Activated T-cell treated with anti-CD3 and anti-CD28 coated beads for 24 hours (primary cell): ENCODE measurements at regions not wholly inside any gene's neighbourhood (a gene's known extent, or its start where the extent isn't known, plus 50 kb on each side); places are given as distances from the start of the nearest gene placed in this dataset.

Experiments
- DNase-seq: peaks from one replicate; pipeline ENCODE4 v3.0.0-alpha.2; 2020; ENCODE audit warnings: low read depth

GRCh38 chr7:79868010-79868409, 266.6 kb upstream of the GNAI1 start:
- no peak for DNase-seq

GRCh38 chr7:79862447-79863210, 272.0 kb upstream of the GNAI1 start:
- no peak for DNase-seq

- no peak for DNase-seq
Observed at GRCh38 chr7:79855172-79855571, 279.5 kb upstream of the GNAI1 start.

GRCh38 chr7:79854621-79855020, 280.0 kb upstream of the GNAI1 start:
- DNase-seq = no peak

GRCh38 chr7:79837915-79838314, 296.7 kb upstream of the GNAI1 start:
- DNase-seq = no peak

GRCh38 chr7:79833616-79834015, 301.0 kb upstream of the GNAI1 start:
- no peak for DNase-seq

GRCh38 chr7:79828866-79829265, 305.8 kb upstream of the GNAI1 start:
- no peak for DNase-seq

GRCh38 chr7:79823246-79823951, 311.2 kb upstream of the GNAI1 start:
- DNase-seq = no peak

- DNase-seq = no peak
Observed at GRCh38 chr7:79822620-79823240, 311.9 kb upstream of the GNAI1 start.

GRCh38 chr7:79820387-79820786, 314.2 kb upstream of the GNAI1 start:
- DNase-seq = no peak

GRCh38 chr7:79810916-79811315, 323.7 kb upstream of the GNAI1 start:
- no peak for DNase-seq

GRCh38 chr7:79806161-79806734, 328.4 kb upstream of the GNAI1 start:
- DNase-seq = no peak

GRCh38 chr7:79790656-79791262, 337.3 kb upstream of the MAGI2 start:
- DNase-seq = no peak

GRCh38 chr7:79789584-79790345, 336.3 kb upstream of the MAGI2 start:
- DNase-seq = no peak

- no peak for DNase-seq
Observed at GRCh38 chr7:79787623-79788022, 334.2 kb upstream of the MAGI2 start.

- no peak for DNase-seq
Observed at GRCh38 chr7:79787096-79787495, 333.6 kb upstream of the MAGI2 start.

- DNase-seq = no peak
Observed at GRCh38 chr7:79786187-79786586, 332.7 kb upstream of the MAGI2 start.

GRCh38 chr7:79785556-79785955, 332.1 kb upstream of the MAGI2 start:
- DNase-seq = no peak

GRCh38 chr7:79782906-79783305, 329.4 kb upstream of the MAGI2 start:
- no peak for DNase-seq

GRCh38 chr7:79782256-79782655, 328.8 kb upstream of the MAGI2 start:
- DNase-seq = no peak

GRCh38 chr7:79781716-79782115, 328.2 kb upstream of the MAGI2 start:
- no peak for DNase-seq
